ENCODE measurements at regions not wholly inside any gene's neighbourhood (a gene's known extent, or its start where the extent isn't known, plus 50 kb on each side); places are given as distances from the start of the nearest gene placed in this dataset.
"Not testable (repeated sequence)": the region's sequence is repeated elsewhere in the genome, so short reads cannot be mapped to it uniquely, and the experiment has no call there.

DNA sequence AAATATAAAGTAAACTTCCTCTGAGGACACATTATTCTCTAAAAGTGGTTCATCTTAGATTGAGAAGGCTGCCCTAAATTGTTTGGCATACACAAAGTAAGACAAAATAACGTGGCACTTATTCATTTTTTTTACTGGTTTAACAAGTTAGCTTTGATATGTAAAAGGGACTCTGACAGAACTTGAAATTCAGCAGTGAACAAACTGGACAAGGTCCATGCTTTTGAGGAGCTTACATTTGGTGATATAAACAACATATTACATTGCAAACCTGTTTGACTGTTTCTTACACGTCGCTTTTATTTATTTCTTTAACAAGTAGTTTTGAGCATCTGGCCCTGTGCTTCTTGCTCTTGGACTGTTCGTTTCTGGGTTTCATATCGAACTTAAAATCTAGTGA lies 253.1 kb upstream of the POM121L12 start:
- no peak for DNase-seq (ENCODE audit: extremely low read depth, low read depth, low spot score)

DNA sequence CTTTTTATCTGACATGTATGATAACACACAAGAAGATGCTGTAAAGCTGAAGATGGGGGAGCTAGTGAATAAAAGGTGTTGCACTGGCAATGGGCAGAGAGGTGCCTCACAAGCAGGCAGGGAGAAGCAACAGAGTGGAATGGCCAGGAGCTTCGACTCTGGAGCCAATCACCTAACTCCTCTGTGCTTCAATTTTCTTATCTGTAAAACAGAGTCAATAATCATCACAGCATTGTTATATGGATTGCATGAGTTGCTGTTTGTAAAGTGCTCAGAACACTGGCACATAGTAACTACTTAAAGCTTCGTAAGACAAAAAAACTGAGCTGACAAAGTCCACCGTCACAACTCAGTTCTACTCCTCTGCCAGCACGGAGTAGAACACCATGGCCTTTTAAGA lies 254.2 kb upstream of the POM121L12 start:
- DNase-seq (ENCODE audit: extremely low read depth, low read depth, low spot score), result no peak

DNA sequence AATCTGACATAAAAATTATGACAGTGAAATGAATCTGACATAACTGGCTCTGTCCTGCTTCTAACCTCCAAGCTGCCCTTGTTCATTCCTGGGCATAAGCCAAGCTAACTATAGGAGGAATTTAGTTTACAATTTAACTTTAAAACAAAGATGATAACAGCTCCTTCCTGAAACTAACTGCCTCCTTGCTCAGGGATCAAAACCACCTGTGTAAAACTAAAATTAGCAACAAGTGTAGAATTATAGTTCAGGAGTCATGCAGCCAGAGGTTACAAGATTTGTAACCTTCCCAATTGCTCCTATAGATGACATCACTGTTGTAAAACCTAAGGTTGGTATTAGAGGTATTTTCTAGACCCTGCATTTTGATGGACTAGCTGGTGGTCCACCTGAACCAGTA lies 256.4 kb upstream of the POM121L12 start:
- no peak for DNase-seq (ENCODE audit: extremely low read depth, low read depth, low spot score)

- DNase-seq (ENCODE audit: extremely low read depth, low read depth, low spot score), result no peak
These were observed 258.2 kb upstream of the POM121L12 start for GRCh38 chr7:52777051-52777822.

- no peak for DNase-seq (ENCODE audit: extremely low read depth, low read depth, low spot score)
These were observed 259.6 kb upstream of the POM121L12 start for GRCh38 chr7:52775876-52776275.

DNA sequence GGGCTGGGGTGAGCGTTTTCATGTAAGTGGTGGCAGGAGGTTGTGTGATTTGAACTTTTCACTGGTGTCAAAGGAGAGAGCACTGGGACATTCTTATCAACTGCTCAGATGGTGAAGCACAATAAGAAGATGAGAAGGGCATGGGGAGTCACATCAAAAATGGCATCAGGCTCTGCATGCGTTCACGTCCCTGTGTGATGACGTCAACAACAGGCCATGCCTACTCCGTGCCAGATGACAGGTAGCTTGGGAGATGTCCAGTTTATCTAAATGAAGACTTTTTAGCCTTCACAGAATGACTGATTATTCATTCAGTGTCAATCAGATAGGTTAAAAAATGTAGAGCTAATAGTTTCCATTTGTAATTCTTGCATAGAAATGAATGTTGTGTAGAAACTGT lies 264.3 kb upstream of the POM121L12 start:
- DNase-seq (ENCODE audit: extremely low read depth, low read depth, low spot score), result no peak

DNA sequence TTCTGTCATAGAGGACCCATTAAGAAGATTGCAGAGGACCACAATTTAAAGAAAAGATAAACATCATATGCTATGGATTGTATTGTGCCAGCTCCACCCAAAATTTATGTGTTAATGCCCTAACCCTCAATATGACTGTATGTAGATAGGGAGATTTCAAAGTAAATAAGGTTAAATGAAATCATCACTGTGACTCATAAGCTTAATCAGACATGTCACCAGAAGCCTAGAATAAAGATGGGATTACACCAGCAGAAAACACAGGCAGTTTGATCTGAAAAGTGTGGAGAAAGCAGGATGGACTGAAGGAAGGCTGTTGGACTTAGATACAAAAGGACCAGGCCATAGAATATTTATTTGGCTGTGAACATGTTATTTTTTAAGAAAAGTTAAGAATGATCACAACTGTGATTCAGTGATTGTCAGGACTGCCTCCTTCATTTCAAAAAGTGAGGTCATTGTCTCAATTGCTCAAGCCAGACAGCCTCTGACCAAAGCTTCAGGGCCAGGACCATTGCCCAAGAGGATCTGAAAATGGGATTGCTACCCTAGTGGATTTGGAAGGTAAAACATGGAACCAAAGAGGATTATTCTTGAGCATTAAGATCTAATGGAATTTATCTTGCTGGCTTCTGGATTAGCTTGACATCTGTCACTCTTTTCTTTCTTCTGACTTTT lies 270.8 kb upstream of the POM121L12 start:
- no peak for DNase-seq (ENCODE audit: extremely low read depth, low read depth, low spot score)

DNA sequence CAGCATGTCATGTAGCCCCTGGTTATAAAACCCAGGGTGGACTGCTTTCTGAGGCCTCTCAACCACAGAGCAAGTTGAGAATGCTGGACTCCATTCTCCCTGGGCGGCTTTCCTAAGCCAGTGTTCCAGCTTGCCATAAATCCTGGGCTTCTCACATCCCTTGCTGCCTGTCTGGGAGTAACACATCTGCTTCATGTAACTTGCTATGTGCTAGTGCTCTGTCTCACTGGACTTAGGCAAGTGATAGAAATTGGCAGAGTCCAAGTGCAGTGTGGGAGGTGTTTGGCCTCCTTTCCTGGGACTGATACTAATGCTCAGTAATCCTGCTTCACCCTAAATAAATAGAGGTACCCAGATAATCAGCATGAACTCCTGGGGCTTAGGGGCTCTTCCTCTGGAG lies 277.1 kb upstream of the POM121L12 start:
- DNase-seq (ENCODE audit: extremely low read depth, low read depth, low spot score), result no peak

DNA sequence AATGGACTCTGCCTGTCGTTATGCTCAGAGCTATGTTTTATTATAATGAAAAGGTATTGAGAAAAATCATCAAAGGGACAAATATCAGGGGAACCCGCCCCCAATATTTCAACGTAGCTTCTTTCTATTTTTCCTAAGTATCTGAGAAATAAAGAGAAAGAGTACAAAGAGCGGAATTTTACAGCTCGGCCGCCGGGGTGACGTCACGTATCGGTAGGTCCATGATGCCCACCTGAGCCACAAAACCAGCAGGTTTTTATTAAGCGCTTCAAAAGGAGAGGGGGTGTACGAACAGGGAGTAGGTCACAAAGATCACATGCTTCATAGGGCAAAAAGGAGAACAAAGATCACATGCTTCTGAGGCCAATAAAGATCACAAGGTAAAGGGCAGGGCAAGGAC lies 281.6 kb upstream of the POM121L12 start:
- DNase-seq (ENCODE audit: extremely low read depth, low read depth, low spot score), result no peak

DNA sequence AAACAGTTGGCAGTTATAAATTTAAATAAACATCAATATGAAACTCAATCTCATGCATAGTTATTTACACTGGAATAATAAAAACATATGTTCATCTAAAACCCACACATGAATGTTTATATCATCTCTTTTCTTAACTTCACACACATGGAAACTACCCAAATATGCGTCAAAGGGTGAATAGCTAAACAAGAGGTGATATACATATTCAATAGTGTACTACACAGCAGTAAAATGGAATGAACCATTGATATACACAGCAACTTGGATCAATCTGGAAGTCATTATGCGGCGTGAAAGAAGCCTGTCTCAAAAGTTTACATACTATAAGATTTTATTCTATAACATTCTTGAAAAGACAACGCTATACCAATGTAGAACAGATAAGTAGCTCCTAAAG lies 282.5 kb upstream of the POM121L12 start:
- DNase-seq (ENCODE audit: extremely low read depth, low read depth, low spot score), result no peak

DNA sequence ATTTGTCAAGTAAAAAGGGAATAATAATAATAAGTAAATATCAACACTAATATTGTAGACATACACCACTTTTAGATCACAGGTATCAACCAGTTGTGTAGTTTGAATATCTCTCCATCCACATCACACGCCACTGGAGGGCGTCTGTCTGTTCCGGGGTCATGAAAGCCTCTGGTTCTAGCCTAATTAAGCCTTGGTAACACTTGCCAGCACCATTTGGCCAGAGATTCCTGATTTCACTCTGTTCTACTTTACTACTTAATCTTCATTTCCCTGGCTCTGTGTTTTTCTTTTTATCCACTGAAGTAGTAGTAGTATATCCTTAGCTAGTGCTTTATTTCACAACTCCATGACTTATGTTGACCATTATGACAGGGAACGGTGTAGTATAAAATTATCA lies 285.6 kb upstream of the POM121L12 start:
- DNase-seq (ENCODE audit: extremely low read depth, low read depth, low spot score), result no peak

DNA sequence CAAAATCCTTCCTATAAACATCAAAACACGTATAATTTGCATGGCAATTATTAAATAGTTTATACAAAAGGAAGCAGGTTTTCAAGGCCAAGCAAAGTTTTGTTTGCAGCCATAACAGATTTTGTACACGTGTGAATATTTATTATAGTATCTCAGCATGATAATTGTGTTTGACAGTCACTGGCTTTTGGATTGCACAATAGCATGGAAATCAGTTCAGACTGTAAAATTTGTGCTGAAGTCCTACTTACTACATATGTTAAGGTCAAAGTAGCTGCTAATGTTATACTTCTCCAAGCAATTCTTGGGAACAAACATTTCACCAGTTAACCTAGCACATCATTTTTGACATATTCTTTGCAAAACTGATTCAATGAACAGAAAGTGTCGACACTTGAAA lies 287.6 kb upstream of the POM121L12 start:
- DNase-seq (ENCODE audit: extremely low read depth, low read depth, low spot score), result no peak

DNA sequence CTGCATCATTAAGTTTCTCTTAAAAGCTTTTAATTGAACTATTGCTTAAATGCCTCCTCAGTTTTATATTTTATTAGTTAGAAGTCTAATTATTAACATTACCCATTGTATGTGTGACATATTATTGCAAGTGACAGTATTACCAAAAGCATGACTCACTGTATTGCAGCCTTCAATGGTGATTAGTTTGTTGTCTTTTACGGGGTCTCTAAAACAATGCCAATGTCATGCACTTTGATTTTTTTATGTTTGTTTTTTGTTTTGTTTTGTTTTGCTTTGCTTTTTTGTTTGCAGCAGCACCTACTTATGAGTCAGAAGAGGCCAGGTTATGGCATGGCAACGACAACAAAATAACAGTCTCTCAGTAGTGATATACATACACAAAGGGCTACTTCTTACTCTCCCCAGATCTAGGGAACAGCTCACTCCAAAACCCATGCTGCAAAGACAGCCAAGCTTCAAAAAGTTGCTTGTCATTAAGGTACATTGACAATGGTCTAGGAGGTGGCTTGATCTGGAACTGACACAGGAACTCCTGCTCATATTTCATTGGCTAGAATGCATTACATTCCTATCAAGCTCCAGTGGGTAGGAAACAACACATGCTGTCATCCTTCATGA lies 293.7 kb upstream of the POM121L12 start:
- no peak for DNase-seq (ENCODE audit: extremely low read depth, low read depth, low spot score)

- DNase-seq (ENCODE audit: extremely low read depth, low read depth, low spot score), result no peak
These were observed 299.8 kb upstream of the POM121L12 start for GRCh38 chr7:52735656-52736055.

DNA sequence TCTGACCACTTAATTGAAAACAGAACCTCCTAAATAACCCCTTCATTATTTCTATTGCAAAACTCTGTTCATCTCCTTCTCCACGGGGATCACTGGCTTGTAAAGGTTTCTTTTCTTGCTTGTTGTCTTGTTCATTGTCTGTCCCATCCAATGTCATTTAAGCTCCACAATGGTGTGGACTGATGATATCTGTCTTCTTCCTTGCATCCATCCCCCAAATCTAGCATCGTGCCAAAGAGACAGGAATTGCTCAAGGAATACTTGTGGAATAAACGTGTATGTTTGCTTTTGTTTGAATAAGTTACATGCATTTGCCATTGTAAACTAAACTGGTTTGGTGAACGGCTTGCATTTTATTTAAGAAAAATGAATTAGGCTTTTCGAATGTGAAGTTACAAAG lies 306.8 kb upstream of the POM121L12 start:
- DNase-seq (ENCODE audit: extremely low read depth, low read depth, low spot score), result not testable (repeated sequence)

- DNase-seq (ENCODE audit: extremely low read depth, low read depth, low spot score), result no peak
These were observed 307.8 kb upstream of the POM121L12 start for GRCh38 chr7:52727632-52728031.

GRCh38 chr7:52726986-52727385 lies 308.4 kb upstream of the POM121L12 start:
- no peak for DNase-seq (ENCODE audit: extremely low read depth, low read depth, low spot score)

- no peak for DNase-seq (ENCODE audit: extremely low read depth, low read depth, low spot score)
These were observed 308.9 kb upstream of the POM121L12 start for GRCh38 chr7:52726493-52726892.

- DNase-seq (ENCODE audit: extremely low read depth, low read depth, low spot score), result no peak
These were observed 311.8 kb upstream of the POM121L12 start for GRCh38 chr7:52723606-52724005.

DNA sequence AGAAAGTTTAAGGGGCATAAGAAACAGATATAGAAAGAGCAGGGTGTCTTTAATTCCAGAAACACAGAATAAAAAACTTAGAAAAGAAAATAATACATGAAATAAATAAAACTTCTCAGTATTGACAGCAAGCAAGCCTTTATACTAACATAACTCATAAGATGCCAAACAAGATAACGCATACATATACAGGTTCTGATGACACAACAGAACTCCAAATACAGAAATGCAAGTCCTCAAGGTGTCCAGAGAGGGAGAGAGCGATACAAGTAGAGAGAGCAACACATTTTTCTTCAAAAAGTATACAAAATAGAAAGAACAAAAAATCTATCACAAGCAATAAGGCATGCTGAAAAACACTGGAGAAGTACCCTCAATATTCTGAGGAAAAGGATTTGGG lies 314.6 kb upstream of the POM121L12 start:
- DNase-seq (ENCODE audit: extremely low read depth, low read depth, low spot score), result no peak

- DNase-seq (ENCODE audit: extremely low read depth, low read depth, low spot score), result no peak
These were observed 315.8 kb upstream of the POM121L12 start for GRCh38 chr7:52719677-52720076.

DNA sequence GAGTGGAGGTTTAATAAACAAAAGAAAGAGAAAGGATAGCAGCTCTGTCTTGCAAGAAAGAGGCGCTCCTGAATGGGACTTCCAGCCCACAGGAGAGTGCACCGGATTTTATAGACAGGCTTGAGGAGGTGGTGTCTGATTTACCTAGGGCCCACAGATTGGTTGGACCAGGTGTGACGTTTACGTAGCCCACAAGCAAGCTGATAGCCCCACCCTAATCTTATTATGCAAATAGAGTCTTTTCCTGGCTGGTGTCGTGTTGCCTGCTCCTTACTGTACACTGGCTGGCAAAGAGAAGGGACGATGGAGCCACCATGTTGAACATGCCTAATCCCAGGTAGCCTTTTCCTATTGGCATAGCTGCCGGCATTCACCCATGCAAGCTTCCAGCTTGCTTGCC lies 319.7 kb upstream of the POM121L12 start:
- DNase-seq (ENCODE audit: extremely low read depth, low read depth, low spot score), result no peak
